B cell (primary cell): ENCODE measurements at regions not wholly inside any gene's neighbourhood (a gene's known extent, or its start where the extent isn't known, plus 50 kb on each side); places are given as distances from the start of the nearest gene placed in this dataset.

Experiments used
- CTCF ChIP-seq: fragments of 200-600 bp; IDR thresholded peaks from one replicate; pipeline ENCODE4 v1.8.0; 2022; ENCODE audit warnings: antibody characterized with exemption, mild to moderate bottlenecking
- EZH2 ChIP-seq: IDR thresholded peaks from 2 replicates; pipeline ENCODE4 v1.6.1; 2012; ENCODE audit warnings: borderline replicate concordance, low read depth, mild to moderate bottlenecking, moderate library complexity, low read length; ENCODE audit not compliant: insufficient read depth, poor library complexity, severe bottlenecking

- TF ChIP-seq CTCF (no peak), EZH2 (no peak)
Measured at GRCh38 chr6:121809211-121809610, 373.8 kb downstream of the GJA1 start.
